H9 (cell line): ENCODE measurements at regions not wholly inside any gene's neighbourhood (a gene's known extent, or its start where the extent isn't known, plus 50 kb on each side); places are given as distances from the start of the nearest gene placed in this dataset.

Experiments used
- DNase-seq: peaks from one replicate; pipeline ENCODE4 v3.0.0-alpha.2; 2017
- H2AFZ ChIP-seq: one replicate; pipeline ENCODE4 v1.6.1; 2013; ENCODE audit warnings: mild to moderate bottlenecking, low read length, control low read depth, moderate library complexity
- H2AK5ac ChIP-seq: 2 replicates; pipeline ENCODE4 v1.6.1; 2013; ENCODE audit warnings: low read length, control low read depth, mixed read lengths; ENCODE audit not compliant: insufficient read length
- H2BK120ac ChIP-seq: one replicate; pipeline ENCODE4 v1.6.1; 2013; ENCODE audit warnings: low read depth, mild to moderate bottlenecking, low read length, control low read depth, inconsistent platforms; ENCODE audit not compliant: poor library complexity, severe bottlenecking
- H2BK12ac ChIP-seq: 2 replicates; pipeline ENCODE4 v1.6.1; 2013; ENCODE audit warnings: low read length, control low read depth, mixed read lengths, low read depth; ENCODE audit not compliant: insufficient read length
- H2BK15ac ChIP-seq: 2 replicates; pipeline ENCODE4 v1.6.1; 2013; ENCODE audit warnings: low read depth, low read length, control low read depth
- H2BK20ac ChIP-seq: one replicate; pipeline ENCODE4 v1.6.1; 2013; ENCODE audit warnings: low read depth, mild to moderate bottlenecking, low read length, control low read depth, inconsistent platforms; ENCODE audit not compliant: poor library complexity, severe bottlenecking
- H2BK5ac ChIP-seq: 2 replicates; pipeline ENCODE4 v1.6.1; 2013; ENCODE audit warnings: low read length, control low read depth, mixed read lengths; ENCODE audit not compliant: insufficient read length
- H3K14ac ChIP-seq: 2 replicates; pipeline ENCODE4 v1.6.1; 2013; ENCODE audit warnings: low read length, control low read depth; ENCODE audit not compliant: insufficient read depth
- H3K18ac ChIP-seq: 2 replicates; pipeline ENCODE4 v1.6.1; 2013; ENCODE audit warnings: low read depth, mild to moderate bottlenecking, mixed read lengths, low read length, control low read depth; ENCODE audit not compliant: insufficient read length
- H3K23ac ChIP-seq: 2 replicates; pipeline ENCODE4 v1.6.1; 2013; ENCODE audit warnings: low read length, control low read depth, mixed read lengths, low read depth; ENCODE audit not compliant: insufficient read length
- H3K23me2 ChIP-seq: 2 replicates; pipeline ENCODE4 v1.6.1; 2013; ENCODE audit warnings: low read depth, mild to moderate bottlenecking, mixed read lengths, low read length, control low read depth; ENCODE audit not compliant: insufficient read length, poor library complexity, severe bottlenecking
- H3K27ac ChIP-seq: 2 replicates; pipeline ENCODE4 v1.5.1; 2013; ENCODE audit warnings: low read length, control low read depth, mixed read lengths, low read depth; ENCODE audit not compliant: insufficient read length
- H3K27me3 ChIP-seq: 2 replicates; pipeline ENCODE4 v1.6.1; 2013; ENCODE audit warnings: low read length, control low read depth, inconsistent platforms; ENCODE audit not compliant: insufficient read depth
- H3K4ac ChIP-seq: 2 replicates; pipeline ENCODE4 v1.6.1; 2013; ENCODE audit warnings: low read depth, mild to moderate bottlenecking, control low read depth, inconsistent platforms, low read length, moderate library complexity
- H3K4me1 ChIP-seq: 2 replicates; pipeline ENCODE4 v1.6.1; 2013; ENCODE audit warnings: low read length, control low read depth, inconsistent platforms; ENCODE audit not compliant: insufficient read depth
- H3K4me2 ChIP-seq: 2 replicates; pipeline ENCODE4 v1.6.1; 2013; ENCODE audit warnings: low read length, control low read depth, mixed read lengths; ENCODE audit not compliant: insufficient read length, insufficient read depth
- H3K56ac ChIP-seq: 2 replicates; pipeline ENCODE4 v1.6.1; 2013; ENCODE audit warnings: low read depth, mild to moderate bottlenecking, mixed read lengths, low read length, control low read depth; ENCODE audit not compliant: insufficient read length
- H3K79me1 ChIP-seq: 2 replicates; pipeline ENCODE4 v1.6.1; 2013; ENCODE audit warnings: low read depth, mild to moderate bottlenecking, moderate library complexity, low read length, control low read depth, inconsistent platforms; ENCODE audit not compliant: insufficient read depth, poor library complexity, severe bottlenecking
- H3K79me2 ChIP-seq: 2 replicates; pipeline ENCODE4 v1.6.1; 2013; ENCODE audit warnings: low read length, control low read depth, inconsistent platforms; ENCODE audit not compliant: insufficient read depth
- H3K9ac ChIP-seq: 2 replicates; pipeline ENCODE4 v1.6.1; 2013; ENCODE audit warnings: low read length, control low read depth, mixed read lengths; ENCODE audit not compliant: insufficient read length; ENCODE audit errors: extremely low read depth
- H3K9me3 ChIP-seq: one replicate; pipeline ENCODE4 v1.6.1; 2013; ENCODE audit warnings: low read depth, low read length, inconsistent platforms; ENCODE audit not compliant: control insufficient read depth
- H3T11ph ChIP-seq: one replicate; pipeline ENCODE4 v1.6.1; 2013; ENCODE audit warnings: mild to moderate bottlenecking, low read length, control low read depth, inconsistent platforms
- H4K20me1 ChIP-seq: one replicate; pipeline ENCODE4 v1.6.1; 2013; ENCODE audit not compliant: control insufficient read depth, insufficient read length, insufficient read depth
- H4K5ac ChIP-seq: 2 replicates; pipeline ENCODE4 v1.6.1; 2013; ENCODE audit warnings: low read depth, mild to moderate bottlenecking, mixed read lengths, low read length, control low read depth; ENCODE audit not compliant: insufficient read length
- H4K8ac ChIP-seq: replicated peaks from 2 replicates; pipeline ENCODE4 v1.6.1; 2013; ENCODE audit warnings: low read length, control low read depth, mixed read lengths, low read depth; ENCODE audit not compliant: insufficient read length
- H4K91ac ChIP-seq: 2 replicates; pipeline ENCODE4 v1.6.1; 2013; ENCODE audit warnings: low read depth, mild to moderate bottlenecking, moderate library complexity, mixed read lengths, low read length, control low read depth; ENCODE audit not compliant: insufficient read length
- H3K27ac Mint-ChIP-seq, 3 experiments: 2 replicates in 2 of 3; 3 replicates in 1 of 3; pipeline ENCODE4 v1.8.0; 2020 to 2021; ENCODE audit warnings: mixed read lengths in 3 of 3, mild to moderate bottlenecking in 1 of 3, moderate library complexity in 1 of 3
- H3K27me3 Mint-ChIP-seq: 2 replicates; pipeline ENCODE4 v1.8.0; 2021; ENCODE audit warnings: low read depth, mild to moderate bottlenecking, moderate library complexity, mixed read lengths
- H3K36me3 Mint-ChIP-seq, 3 experiments: 2 replicates in 2 of 3; 3 replicates in 1 of 3; pipeline ENCODE4 v1.8.0; 2020 to 2021; ENCODE audit warnings: low read depth in 3 of 3, mixed read lengths in 3 of 3; ENCODE audit not compliant: insufficient read depth in 1 of 3
- H3K4me1 Mint-ChIP-seq, 2 experiments: 2 replicates each; pipeline ENCODE4 v1.8.0; 2020; ENCODE audit warnings: mixed read lengths in 2 of 2
- H3K4me3 Mint-ChIP-seq, 2 experiments: 2 replicates in 1 of 2; 3 replicates in 1 of 2; pipeline ENCODE4 v1.8.0; 2020 to 2021; ENCODE audit warnings: mild to moderate bottlenecking in 2 of 2, mixed read lengths in 2 of 2, moderate library complexity in 1 of 2
- H3K9me3 Mint-ChIP-seq, 2 experiments: 2 replicates in 1 of 2; 3 replicates in 1 of 2; pipeline ENCODE4 v1.8.0; 2020; ENCODE audit warnings: mild to moderate bottlenecking in 2 of 2, mixed read lengths in 2 of 2, moderate library complexity in 1 of 2
- WGBS: extraction: QIAGEN DNeasy Blood & Tissue Kit; methylation state at CpG from one replicate; pipeline ENCODE4 v1.1.7; 2013; ENCODE audit warnings: missing lambda C conversion rate, low lambda C conversion rate, mixed read lengths; ENCODE audit not compliant: insufficient read length; ENCODE audit errors: extremely low coverage; 5-methylcytosine and 5-hydroxymethylcytosine counted together
- TF ChIP-seq, protein P1 (sequence below): fragments of 200-600 bp; sonication (generic); conservative IDR thresholded peaks from 3 replicates; pipeline ENCODE4 v1.8.0; 2021; ENCODE audit warnings: antibody characterized with exemption, mild to moderate bottlenecking

DNA sequence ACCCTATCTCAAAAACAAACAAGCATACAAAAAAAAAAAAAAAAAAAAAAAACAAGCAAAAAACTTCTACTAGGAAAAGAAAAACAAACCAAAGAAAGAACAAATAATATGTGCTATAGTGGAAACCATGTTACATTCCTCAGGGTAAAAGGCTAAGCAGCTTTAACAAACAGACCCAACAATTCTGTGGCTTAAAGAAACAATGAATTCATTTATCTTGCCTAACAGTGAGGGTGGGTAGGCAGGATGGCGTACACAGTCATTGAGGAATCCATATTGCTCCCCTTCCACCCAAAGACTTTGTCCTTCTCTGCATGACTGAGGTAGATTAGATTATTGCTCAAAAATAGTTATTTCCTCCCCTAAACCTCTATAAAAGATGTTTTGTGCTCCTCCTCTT, 63.1 kb upstream of the ITGA6 start:
- H2BK120ac ChIP-seq, result no peak overlapping the region
- Mint-ChIP-seq H3K4me3 (no peak overlapping the region), H3K4me1 (peaks cover 3 to 7% of the 10 kb centered on the region in 2 experiments; a peak in 3 of 4 replicates), H3K27me3 (peaks cover 2% of the 10 kb centered on the region; the same call in 1 of the 2 replicates), H3K27ac (no peak overlapping the region), H3K36me3 (peaks cover 5 to 13% (median 12%) of the 10 kb centered on the region in 3 experiments), H3K9me3 (peaks cover 11 to 12% of the 10 kb centered on the region in 2 experiments)
- H3K27ac ChIP-seq, result no peak overlapping the region
- no peak overlapping the region for H3K56ac ChIP-seq
- H3K9ac ChIP-seq, result no peak overlapping the region
- H2BK20ac ChIP-seq, result no peak overlapping the region
- no peak overlapping the region for H4K5ac ChIP-seq
- H3T11ph ChIP-seq, result no peak overlapping the region
- H2BK5ac ChIP-seq, result no peak overlapping the region
- H2BK12ac ChIP-seq, result no peak overlapping the region
- no CpG with 5 or more reads among the region's 1 CpG for WGBS
- H2BK15ac ChIP-seq, result no peak overlapping the region
- H3K23me2 ChIP-seq, result no peaks in the 10 kb centered on the region
- H3K79me2 ChIP-seq, result no peaks in the 10 kb centered on the region
- H2AK5ac ChIP-seq, result no peak overlapping the region
- H3K4me2 ChIP-seq, result no peak overlapping the region
- no peak overlapping the region for H3K23ac ChIP-seq
- no peak overlapping the region for H2AFZ ChIP-seq
- no peaks in the 10 kb centered on the region for H4K20me1 ChIP-seq
- no peak for DNase-seq
- no peak overlapping the region for H4K91ac ChIP-seq
- no peaks in the 10 kb centered on the region for H3K79me1 ChIP-seq
- no peaks in the 10 kb centered on the region; the same call in 1 of the 2 replicates for H3K4me1 ChIP-seq
- TF ChIP-seq, protein P1, sequence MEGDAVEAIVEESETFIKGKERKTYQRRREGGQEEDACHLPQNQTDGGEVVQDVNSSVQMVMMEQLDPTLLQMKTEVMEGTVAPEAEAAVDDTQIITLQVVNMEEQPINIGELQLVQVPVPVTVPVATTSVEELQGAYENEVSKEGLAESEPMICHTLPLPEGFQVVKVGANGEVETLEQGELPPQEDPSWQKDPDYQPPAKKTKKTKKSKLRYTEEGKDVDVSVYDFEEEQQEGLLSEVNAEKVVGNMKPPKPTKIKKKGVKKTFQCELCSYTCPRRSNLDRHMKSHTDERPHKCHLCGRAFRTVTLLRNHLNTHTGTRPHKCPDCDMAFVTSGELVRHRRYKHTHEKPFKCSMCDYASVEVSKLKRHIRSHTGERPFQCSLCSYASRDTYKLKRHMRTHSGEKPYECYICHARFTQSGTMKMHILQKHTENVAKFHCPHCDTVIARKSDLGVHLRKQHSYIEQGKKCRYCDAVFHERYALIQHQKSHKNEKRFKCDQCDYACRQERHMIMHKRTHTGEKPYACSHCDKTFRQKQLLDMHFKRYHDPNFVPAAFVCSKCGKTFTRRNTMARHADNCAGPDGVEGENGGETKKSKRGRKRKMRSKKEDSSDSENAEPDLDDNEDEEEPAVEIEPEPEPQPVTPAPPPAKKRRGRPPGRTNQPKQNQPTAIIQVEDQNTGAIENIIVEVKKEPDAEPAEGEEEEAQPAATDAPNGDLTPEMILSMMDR, result no peak
- H4K8ac ChIP-seq, result no peak overlapping the region
- no peaks in the 10 kb centered on the region for H3K27me3 ChIP-seq
- H3K18ac ChIP-seq, result no peak overlapping the region
- no peak overlapping the region for H3K4ac ChIP-seq
- H3K9me3 ChIP-seq, result no peaks in the 10 kb centered on the region
- H3K14ac ChIP-seq, result no peak overlapping the region
